MM.1S (cell line): ENCODE measurements at regions not wholly inside any gene's neighbourhood (a gene's known extent, or its start where the extent isn't known, plus 50 kb on each side); places are given as distances from the start of the nearest gene placed in this dataset.

Source experiments
- EZH2 ChIP-seq: fragments of 300-600 bp; sonication (generic); optimal IDR thresholded peaks from 2 replicates; pipeline ENCODE3; 2017; ENCODE audit warnings: low read depth, mild to moderate bottlenecking, antibody characterized with exemption, low read length, mixed read lengths
- TF ChIP-seq, protein P1 (sequence below): fragments of 300-600 bp; sonication (generic); IDR thresholded peaks from 2 replicates; pipeline ENCODE4 v1.5.1; 2016; ENCODE audit warnings: antibody characterized with exemption, low read length, mixed read lengths

DNA sequence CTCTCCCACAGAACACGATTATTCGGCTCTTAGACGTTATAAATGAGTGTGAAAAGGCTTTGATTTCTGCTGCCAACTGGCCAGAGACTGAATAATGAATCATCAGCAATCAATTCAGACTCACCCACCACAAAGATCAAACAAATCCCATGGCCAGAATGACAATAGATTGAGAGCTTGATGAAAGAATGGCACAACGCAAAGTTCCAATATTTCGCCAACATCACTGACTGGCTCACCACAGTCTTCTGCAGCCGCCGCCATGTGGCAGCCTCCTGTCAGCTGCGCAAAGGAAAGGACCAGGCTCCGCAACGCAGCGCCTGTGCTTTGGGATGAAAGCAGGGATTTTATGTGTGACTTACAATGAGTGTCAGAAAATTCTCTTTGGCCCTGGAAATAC lies 104.4 kb upstream of the SOX11 start:
- TF ChIP-seq, protein P1, sequence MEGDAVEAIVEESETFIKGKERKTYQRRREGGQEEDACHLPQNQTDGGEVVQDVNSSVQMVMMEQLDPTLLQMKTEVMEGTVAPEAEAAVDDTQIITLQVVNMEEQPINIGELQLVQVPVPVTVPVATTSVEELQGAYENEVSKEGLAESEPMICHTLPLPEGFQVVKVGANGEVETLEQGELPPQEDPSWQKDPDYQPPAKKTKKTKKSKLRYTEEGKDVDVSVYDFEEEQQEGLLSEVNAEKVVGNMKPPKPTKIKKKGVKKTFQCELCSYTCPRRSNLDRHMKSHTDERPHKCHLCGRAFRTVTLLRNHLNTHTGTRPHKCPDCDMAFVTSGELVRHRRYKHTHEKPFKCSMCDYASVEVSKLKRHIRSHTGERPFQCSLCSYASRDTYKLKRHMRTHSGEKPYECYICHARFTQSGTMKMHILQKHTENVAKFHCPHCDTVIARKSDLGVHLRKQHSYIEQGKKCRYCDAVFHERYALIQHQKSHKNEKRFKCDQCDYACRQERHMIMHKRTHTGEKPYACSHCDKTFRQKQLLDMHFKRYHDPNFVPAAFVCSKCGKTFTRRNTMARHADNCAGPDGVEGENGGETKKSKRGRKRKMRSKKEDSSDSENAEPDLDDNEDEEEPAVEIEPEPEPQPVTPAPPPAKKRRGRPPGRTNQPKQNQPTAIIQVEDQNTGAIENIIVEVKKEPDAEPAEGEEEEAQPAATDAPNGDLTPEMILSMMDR = no peak
- TF ChIP-seq EZH2 = no peak
